Testis (tissue), 2 donors: ENCODE measurements at regions not wholly inside any gene's neighbourhood (a gene's known extent, or its start where the extent isn't known, plus 50 kb on each side); places are given as distances from the start of the nearest gene placed in this dataset.

Experiments
- POLR2A ChIP-seq: fragments of 450-650 bp; IDR thresholded peaks from one replicate; pipeline ENCODE4 v1.6.1; 2017; ENCODE audit warnings: antibody characterized with exemption, mild to moderate bottlenecking, moderate library complexity
- TF ChIP-seq, protein P1 (sequence below), 3 experiments: fragments of 450-650 bp in 2 of 3; fragments of 200-600 bp in 1 of 3; sonication (generic) in 1 of 3; IDR thresholded peaks; one replicate each; pipeline ENCODE4 v1.5.1; 2016 to 2019; ENCODE audit warnings: antibody characterized with exemption in 3 of 3, mild to moderate bottlenecking in 2 of 3, moderate library complexity in 1 of 3

DNA sequence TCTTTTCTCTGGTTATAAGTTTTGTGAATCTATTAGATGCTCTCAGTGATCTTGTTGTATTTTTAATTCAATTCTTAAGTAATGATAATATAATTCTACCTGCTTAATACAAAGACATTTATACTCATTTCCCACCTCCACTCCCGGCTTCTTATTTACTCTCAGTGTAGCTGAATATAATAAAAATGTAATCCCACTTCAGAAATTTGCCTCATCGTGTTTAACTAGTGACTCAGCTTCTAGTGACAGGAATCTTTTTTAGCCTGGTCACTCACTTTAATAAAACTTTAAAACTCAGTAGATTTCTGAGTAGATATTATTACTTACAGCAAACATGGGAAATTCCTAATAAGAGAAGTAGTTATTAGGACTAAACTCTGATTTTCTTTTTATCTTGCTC, 1506.2 kb upstream of the LRRTM3 start:
- TF ChIP-seq, protein P1, sequence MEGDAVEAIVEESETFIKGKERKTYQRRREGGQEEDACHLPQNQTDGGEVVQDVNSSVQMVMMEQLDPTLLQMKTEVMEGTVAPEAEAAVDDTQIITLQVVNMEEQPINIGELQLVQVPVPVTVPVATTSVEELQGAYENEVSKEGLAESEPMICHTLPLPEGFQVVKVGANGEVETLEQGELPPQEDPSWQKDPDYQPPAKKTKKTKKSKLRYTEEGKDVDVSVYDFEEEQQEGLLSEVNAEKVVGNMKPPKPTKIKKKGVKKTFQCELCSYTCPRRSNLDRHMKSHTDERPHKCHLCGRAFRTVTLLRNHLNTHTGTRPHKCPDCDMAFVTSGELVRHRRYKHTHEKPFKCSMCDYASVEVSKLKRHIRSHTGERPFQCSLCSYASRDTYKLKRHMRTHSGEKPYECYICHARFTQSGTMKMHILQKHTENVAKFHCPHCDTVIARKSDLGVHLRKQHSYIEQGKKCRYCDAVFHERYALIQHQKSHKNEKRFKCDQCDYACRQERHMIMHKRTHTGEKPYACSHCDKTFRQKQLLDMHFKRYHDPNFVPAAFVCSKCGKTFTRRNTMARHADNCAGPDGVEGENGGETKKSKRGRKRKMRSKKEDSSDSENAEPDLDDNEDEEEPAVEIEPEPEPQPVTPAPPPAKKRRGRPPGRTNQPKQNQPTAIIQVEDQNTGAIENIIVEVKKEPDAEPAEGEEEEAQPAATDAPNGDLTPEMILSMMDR (IDR thresholded peaks at IDR 0.05) = no peak
- no peak for TF ChIP-seq POLR2A
